Sigmoid colon (tissue), 3 donors: ENCODE measurements at regions not wholly inside any gene's neighbourhood (a gene's known extent, or its start where the extent isn't known, plus 50 kb on each side); places are given as distances from the start of the nearest gene placed in this dataset.

Experiments
- CTCF ChIP-seq, 4 experiments: fragments of 450-650 bp in 3 of 4; fragments of 200-600 bp in 1 of 4; IDR thresholded peaks; one replicate each; pipeline ENCODE4 v1.5.1; 2016 to 2019; ENCODE audit warnings: antibody characterized with exemption in 4 of 4, mild to moderate bottlenecking in 3 of 4, moderate library complexity in 2 of 4
- POLR2A ChIP-seq, 2 donors: fragments of 450-650 bp; IDR thresholded peaks; one replicate each; pipeline ENCODE4 v1.6.1; 2016; ENCODE audit warnings: antibody characterized with exemption in 2 of 2, mild to moderate bottlenecking in 2 of 2, moderate library complexity in 2 of 2

DNA sequence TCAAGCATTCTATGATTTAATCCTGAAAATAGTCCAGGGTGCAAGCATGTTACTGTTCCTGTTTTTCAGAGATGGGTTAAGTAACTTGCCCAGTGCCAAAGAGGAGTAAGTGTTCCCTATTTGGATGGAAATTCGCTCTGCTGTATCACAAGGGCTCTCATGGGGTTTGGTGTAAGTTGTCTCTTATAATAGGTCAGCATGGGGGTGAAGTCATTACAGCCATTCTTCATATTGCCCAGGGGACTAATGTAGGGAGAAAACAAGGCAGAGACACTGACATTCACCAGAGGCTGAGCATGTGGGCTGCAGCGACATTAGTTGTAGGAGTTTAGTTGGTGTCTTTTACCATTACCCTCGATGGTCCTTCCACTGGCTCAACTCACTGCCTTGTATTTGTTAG, 142.1 kb upstream of the GLRA1 start:
- no peak for TF ChIP-seq CTCF (IDR thresholded peaks at IDR 0.05)
- TF ChIP-seq POLR2A (IDR thresholded peaks at IDR 0.05) = no peak
